GM21360 (cell line): ENCODE measurements at regions not wholly inside any gene's neighbourhood (a gene's known extent, or its start where the extent isn't known, plus 50 kb on each side); places are given as distances from the start of the nearest gene placed in this dataset.
"Not testable (repeated sequence)": the region's sequence is repeated elsewhere in the genome, so short reads cannot be mapped to it uniquely, and the experiment has no call there.

ENCODE experiments used
- ATAC-seq: cut with Tn5 transposase; IDR thresholded peaks from one replicate; pipeline ENCODE4 v1.9.1; 2021; ENCODE audit warnings: mild to moderate bottlenecking, moderate library complexity; ENCODE audit not compliant: unreplicated experiment

GRCh38 chr16:16928532-16929109 is 542.1 kb downstream of the XYLT1 start:
- ATAC-seq = no peak

GRCh38 chr16:16930309-16931000 is 540.3 kb downstream of the XYLT1 start:
- ATAC-seq = no peak

DNA sequence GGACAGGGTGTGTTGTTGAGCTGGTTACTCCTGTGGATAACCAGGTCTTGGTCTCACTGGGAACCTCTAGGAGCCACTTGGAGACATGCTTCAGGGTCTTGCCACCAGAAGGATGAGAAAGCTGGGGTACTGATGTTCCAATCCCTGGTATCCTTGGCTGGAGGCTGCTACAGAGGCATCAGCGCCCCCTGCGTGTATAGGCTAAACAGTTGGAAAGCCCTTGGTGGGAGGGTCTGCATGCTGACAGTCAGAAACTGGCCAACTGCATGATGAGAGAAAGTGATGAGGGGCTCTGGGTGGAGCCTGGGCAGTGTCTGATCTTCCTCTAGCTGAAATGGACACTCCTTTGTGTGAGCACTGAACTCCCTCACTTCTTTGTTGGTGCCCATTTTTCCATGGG is 536.9 kb downstream of the XYLT1 start:
- ATAC-seq = no peak

GRCh38 chr16:16934660-16935059 is 536.1 kb downstream of the XYLT1 start:
- ATAC-seq = no peak

DNA sequence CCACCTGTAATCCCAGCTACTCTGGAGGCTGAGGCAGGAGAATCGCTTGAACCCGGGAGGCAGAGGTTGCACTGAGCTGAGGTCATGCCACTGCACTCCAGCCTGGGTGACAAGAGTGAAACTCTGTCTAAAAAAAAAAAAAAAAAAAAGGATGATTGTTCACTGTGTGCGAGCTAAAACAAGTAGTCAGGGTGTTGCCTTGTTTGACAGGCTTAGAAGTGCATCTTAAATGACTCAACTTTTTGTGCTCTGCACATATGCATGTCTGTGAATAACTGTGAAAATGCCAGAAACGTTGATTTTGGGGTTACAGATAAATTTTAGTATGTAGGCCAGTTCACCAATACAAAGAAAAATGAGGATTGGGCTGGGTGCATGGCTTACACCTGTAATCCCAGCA is 534.9 kb downstream of the XYLT1 start:
- ATAC-seq = not testable (repeated sequence)

- ATAC-seq = no peak
Measured at GRCh38 chr16:16937576-16937975, 533.2 kb downstream of the XYLT1 start.

DNA sequence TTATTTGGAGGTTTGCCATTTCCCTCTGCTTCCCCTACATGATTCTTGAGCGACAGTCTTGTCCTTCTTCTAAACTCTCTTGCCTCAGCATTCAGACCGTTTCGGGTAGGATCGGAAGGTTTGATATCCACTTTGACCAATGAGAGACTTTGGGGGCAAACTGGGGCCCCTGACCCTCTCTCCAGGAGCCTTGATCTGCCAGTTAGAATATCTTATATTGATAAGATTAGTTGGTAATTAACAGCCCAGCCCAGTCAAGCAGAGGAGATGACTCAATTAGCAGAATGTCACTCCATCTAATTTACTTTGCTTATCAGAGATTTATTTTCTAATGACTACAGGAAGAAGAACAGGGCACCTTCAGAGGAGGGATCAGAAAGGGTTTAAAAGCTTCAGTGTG is 532.8 kb downstream of the XYLT1 start:
- ATAC-seq = no peak

GRCh38 chr16:16938980-16939379 is 531.8 kb downstream of the XYLT1 start:
- no peak for ATAC-seq

- ATAC-seq = no peak
Measured at GRCh38 chr16:16940351-16940750, 530.4 kb downstream of the XYLT1 start.

- not testable (repeated sequence) for ATAC-seq
Measured at GRCh38 chr16:16942849-16943248, 527.9 kb downstream of the XYLT1 start.

- no peak for ATAC-seq
Measured at GRCh38 chr16:16945207-16945606, 525.6 kb downstream of the XYLT1 start.

DNA sequence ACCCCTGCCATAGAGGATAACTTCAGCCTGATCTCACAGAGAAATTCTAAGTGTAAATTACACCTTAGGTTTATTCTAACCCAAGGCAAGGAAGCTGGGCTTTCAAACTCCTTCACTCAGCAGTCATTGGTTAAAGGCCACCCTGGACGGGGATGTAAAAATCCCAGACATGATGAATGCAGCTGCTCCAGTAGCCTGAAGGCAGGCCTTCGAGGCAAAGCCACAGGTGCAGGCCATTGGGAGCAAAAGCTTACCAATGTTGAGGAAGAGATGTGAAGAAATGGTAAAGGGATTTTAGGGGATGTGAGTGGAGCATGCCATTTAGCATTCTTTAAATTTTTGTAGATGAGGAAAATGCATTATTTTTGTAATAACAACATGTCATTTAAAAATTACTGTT is 514.4 kb downstream of the XYLT1 start:
- no peak for ATAC-seq

DNA sequence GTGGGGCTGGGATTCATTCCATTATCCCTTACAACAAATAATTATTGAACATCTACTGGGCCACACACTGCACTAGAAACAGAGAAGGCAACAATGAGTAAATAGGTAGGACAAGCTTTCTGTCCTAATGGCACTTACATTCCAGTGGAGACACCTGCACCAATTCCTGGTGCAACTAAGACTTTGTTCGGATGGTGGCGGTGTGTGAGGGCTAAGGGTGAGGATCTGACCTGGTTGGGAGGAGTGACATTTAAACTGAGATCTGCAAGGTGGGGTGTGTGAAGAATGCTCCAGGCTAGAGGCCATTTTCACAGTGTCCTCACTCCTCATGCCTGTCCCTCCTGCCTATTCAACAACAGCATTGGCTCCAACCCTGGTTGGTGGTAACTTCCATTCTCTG is 510.0 kb downstream of the XYLT1 start:
- ATAC-seq = no peak

- no peak for ATAC-seq
Measured at GRCh38 chr16:16966439-16966838, 504.3 kb downstream of the XYLT1 start.

DNA sequence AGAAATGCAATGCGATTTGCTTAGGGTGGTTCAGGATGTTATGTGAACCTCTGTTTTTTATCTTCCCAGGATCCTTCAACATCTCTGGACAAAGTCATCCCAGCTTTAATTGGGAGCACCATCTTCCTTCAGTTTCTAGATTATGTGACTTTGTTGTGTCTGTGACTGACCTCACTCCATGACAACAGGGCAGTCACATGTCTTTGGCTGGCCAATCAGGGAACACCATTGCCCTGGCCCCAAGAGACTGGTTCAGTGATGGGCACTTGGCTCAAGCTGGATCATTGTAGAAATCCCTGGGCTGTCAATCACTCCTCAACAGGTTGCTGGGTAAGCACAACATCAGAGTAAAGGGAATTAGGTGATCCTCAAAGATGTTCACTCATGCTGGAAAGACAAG is 499.7 kb downstream of the XYLT1 start:
- no peak for ATAC-seq

DNA sequence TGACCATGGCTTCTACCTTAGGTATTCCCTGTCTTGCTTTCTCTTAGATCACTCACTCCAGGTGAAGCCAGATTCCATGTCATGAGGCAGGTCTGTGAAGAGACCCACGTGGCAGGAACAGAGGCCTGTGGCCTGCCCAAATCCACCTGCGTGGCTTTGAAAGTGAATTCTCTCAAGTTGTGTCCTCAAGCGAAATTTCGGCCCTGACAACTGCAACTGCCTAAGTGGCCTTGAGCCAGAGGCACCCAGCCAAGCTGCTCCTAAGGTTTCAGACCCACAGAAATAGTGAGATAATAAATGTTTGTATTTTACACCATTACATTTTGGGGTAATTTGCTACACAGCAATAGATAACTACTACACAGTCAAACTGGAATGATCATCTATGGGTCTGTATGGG is 497.9 kb downstream of the XYLT1 start:
- no peak for ATAC-seq

GRCh38 chr16:16973707-16974591 is 496.8 kb downstream of the XYLT1 start:
- ATAC-seq = no peak

GRCh38 chr16:16982614-16983013 is 488.1 kb downstream of the XYLT1 start:
- ATAC-seq = no peak

DNA sequence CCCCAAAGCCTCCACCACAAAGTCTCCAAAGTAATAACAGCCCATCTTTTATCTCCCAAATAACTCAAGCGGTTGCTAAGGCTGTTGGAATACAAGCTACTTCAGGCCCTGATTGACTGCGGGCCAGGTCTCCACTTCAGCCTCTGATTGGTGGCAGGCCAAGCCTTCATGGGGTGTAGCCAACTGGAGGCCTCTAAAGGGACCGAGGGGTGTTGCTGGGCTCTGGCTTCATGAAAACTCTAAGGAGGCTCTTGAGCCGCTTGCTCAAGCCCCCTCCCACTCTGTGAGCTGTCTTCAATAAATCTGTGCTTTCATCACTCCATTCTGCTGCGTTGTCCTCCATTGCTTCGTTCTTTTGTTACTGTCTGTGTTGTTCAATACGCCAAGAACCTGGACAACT is 487.2 kb downstream of the XYLT1 start:
- ATAC-seq = no peak

DNA sequence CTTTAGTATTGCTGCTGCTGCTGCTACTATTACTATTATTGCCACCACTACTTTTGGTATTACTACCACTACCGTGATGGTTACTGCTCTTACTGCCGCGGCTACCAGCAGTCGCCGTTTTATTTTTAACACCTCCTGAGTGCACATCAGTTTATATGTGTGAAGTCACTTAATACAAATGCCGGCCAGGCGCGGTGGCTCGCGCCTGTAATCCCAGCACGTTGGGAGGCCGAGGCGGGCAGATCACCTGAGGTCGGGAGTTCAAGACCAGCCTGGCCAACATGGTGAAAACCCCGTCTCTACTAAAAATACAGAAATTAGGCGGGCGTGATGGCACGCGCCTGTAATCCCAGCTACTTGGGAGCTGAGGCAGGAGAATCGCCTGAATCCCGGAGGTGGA is 486.7 kb downstream of the XYLT1 start:
- ATAC-seq = not testable (repeated sequence)

GRCh38 chr16:16985707-16986106 is 485.1 kb downstream of the XYLT1 start:
- ATAC-seq = no peak

DNA sequence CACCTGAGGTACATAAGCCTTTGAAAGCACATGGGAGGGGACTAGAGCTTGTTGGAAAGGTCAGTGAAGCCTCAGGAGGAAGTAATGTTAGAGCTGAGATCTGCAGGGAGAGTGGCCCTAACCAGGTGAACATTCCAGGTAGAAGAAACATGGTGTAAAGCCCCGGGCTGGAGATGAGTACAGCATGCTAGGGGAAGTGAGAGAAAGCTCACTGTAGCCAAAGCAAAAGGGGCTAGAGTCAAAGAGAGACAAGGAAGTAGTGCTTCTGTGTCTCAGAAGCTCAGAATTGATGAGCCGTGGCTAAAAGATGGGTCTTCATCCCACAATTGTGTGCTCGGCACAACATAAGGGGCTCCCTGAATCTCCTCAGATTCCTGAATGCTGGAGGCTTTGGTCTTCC is 481.8 kb downstream of the XYLT1 start:
- peak; percentile 71 for ATAC-seq
